ENCODE measurements at regions not wholly inside any gene's neighbourhood (a gene's known extent, or its start where the extent isn't known, plus 50 kb on each side); places are given as distances from the start of the nearest gene placed in this dataset.

- TF ChIP-seq CTCF (IDR thresholded peaks at IDR 0.05; ENCODE audit: extremely low read depth in 1 of 2, insufficient read depth in 1 of 2, low read depth in 1 of 2, low read length in 2 of 2) (no peak), POLR2AphosphoS5 (IDR thresholded peaks at IDR 0.05; ENCODE audit: insufficient read depth, low read depth, low read length) (no peak), POLR2A (IDR thresholded peaks at IDR 0.05; ENCODE audit: low read depth, low read length) (no peak), EZH2 (IDR thresholded peaks at IDR 0.05; ENCODE audit: borderline replicate concordance, low read depth, low read length, severe bottlenecking) (no peak), MYC (IDR thresholded peaks at IDR 0.05; ENCODE audit: low read depth, low read length) (no peak), GATA2 (IDR thresholded peaks at IDR 0.05; ENCODE audit: insufficient read depth, insufficient read length, low read depth, low read length) (no peak), JUN (IDR thresholded peaks at IDR 0.05; ENCODE audit: borderline replicate concordance, insufficient read depth, insufficient read length, low read depth) (no peak), MAX (IDR thresholded peaks at IDR 0.05; ENCODE audit: insufficient read depth, insufficient read length) (no peak)
These were observed 228.4 kb downstream of the DTHD1 start for GRCh38 chr4:36509845-36510244.
